Hepatocyte (in vitro differentiated cells): ENCODE measurements at regions not wholly inside any gene's neighbourhood (a gene's known extent, or its start where the extent isn't known, plus 50 kb on each side); places are given as distances from the start of the nearest gene placed in this dataset.

ENCODE experiments used
- DNase-seq: peaks from one replicate; pipeline ENCODE4 v3.0.0-alpha.2; 2016; ENCODE audit warnings: low spot score
- H2AFZ ChIP-seq: fragments of 200-600 bp; sonication (generic); 2 replicates; pipeline ENCODE4 v1.6.0; 2016; ENCODE audit warnings: antibody characterized with exemption, mild to moderate bottlenecking
- H3K27ac ChIP-seq: fragments of 200-600 bp; sonication (generic); 2 replicates; pipeline ENCODE4 v1.5.1; 2016; ENCODE audit warnings: mild to moderate bottlenecking
- H3K27me3 ChIP-seq: fragments of 200-600 bp; sonication (generic); 2 replicates; pipeline ENCODE4 v1.6.1; 2016
- H3K36me3 ChIP-seq: fragments of 200-600 bp; sonication (generic); replicated peaks from 2 replicates; pipeline ENCODE4 v1.5.1; 2016; ENCODE audit warnings: low read depth; ENCODE audit not compliant: insufficient read depth
- H3K4me1 ChIP-seq: fragments of 200-600 bp; sonication (generic); 2 replicates; pipeline ENCODE4 v1.5.1; 2016; ENCODE audit warnings: mild to moderate bottlenecking, moderate library complexity; ENCODE audit not compliant: insufficient read depth
- H3K4me2 ChIP-seq: fragments of 200-600 bp; sonication (generic); 2 replicates; pipeline ENCODE4 v1.6.0; 2016
- H3K4me3 ChIP-seq: fragments of 200-600 bp; sonication (generic); 2 replicates; pipeline ENCODE4 v1.5.1; 2016; ENCODE audit warnings: mild to moderate bottlenecking
- H3K79me2 ChIP-seq: fragments of 200-600 bp; sonication (generic); 2 replicates; pipeline ENCODE4 v1.6.0; 2017; ENCODE audit warnings: mild to moderate bottlenecking
- H3K9me2 ChIP-seq: fragments of 200-600 bp; sonication (generic); replicated peaks from 2 replicates; pipeline ENCODE4 v1.6.0; 2017; ENCODE audit warnings: mild to moderate bottlenecking; ENCODE audit not compliant: insufficient read depth
- H3K9me3 ChIP-seq: fragments of 200-600 bp; sonication (generic); 2 replicates; pipeline ENCODE4 v1.5.1; 2016; ENCODE audit warnings: low read depth, mild to moderate bottlenecking
- H4K20me1 ChIP-seq: fragments of 200-600 bp; sonication (generic); 2 replicates; pipeline ENCODE4 v1.6.0; 2016; ENCODE audit warnings: mild to moderate bottlenecking; ENCODE audit not compliant: insufficient read depth, poor library complexity, severe bottlenecking
- CTCF ChIP-seq: fragments of 200-600 bp; sonication (generic); IDR thresholded peaks from 2 replicates; pipeline ENCODE4 v1.5.1; 2016; ENCODE audit warnings: antibody characterized with exemption, mild to moderate bottlenecking; ENCODE audit not compliant: poor library complexity
- EZH2 ChIP-seq: fragments of 200-600 bp; sonication (generic); IDR thresholded peaks from 2 replicates; pipeline ENCODE4 v1.6.1; 2016; ENCODE audit warnings: antibody characterized with exemption, mild to moderate bottlenecking, borderline replicate concordance
- EZH2phosphoT487 ChIP-seq: fragments of 200-600 bp; sonication (generic); IDR thresholded peaks from one replicate; pipeline ENCODE4 v1.6.1; 2018; ENCODE audit warnings: antibody characterized with exemption, mild to moderate bottlenecking, low read depth, moderate library complexity; ENCODE audit not compliant: unreplicated experiment, severe bottlenecking
- WGBS: methylation state at CpG from one replicate; pipeline ENCODE4 v1.1.6; 2016; ENCODE audit warnings: low lambda C conversion rate; ENCODE audit errors: missing lambda C conversion rate; 5-methylcytosine and 5-hydroxymethylcytosine counted together

GRCh38 chr6:112745765-112746164 lies 398.6 kb downstream of the RFPL4B start:
- H3K4me3 ChIP-seq: no peak overlapping the region
- no peaks in the 10 kb centered on the region for H3K4me1 ChIP-seq
- 59% methylated on average over 1 of the region's 1 CpG for WGBS
- no peaks in the 10 kb centered on the region for H3K9me2 ChIP-seq
- H4K20me1 ChIP-seq: no peaks in the 10 kb centered on the region
- H3K27ac ChIP-seq: no peak overlapping the region
- TF ChIP-seq EZH2phosphoT487 (no peak), EZH2 (no peak), CTCF (no peak)
- no peak overlapping the region for H3K4me2 ChIP-seq
- no peaks in the 10 kb centered on the region for H3K27me3 ChIP-seq
- H3K9me3 ChIP-seq: no peaks in the 10 kb centered on the region
- DNase-seq: no peak
- H3K79me2 ChIP-seq: no peaks in the 10 kb centered on the region
- no peak overlapping the region for H2AFZ ChIP-seq
- no peaks in the 10 kb centered on the region for H3K36me3 ChIP-seq

- H2AFZ ChIP-seq: no peak overlapping the region
- no peaks in the 10 kb centered on the region for H3K9me2 ChIP-seq
Observed at GRCh38 chr6:112749673-112750072, 402.5 kb downstream of the RFPL4B start.

GRCh38 chr6:112752305-112752704 lies 405.2 kb downstream of the RFPL4B start:
- no peaks in the 10 kb centered on the region for H3K4me1 ChIP-seq
- H3K4me3 ChIP-seq: no peak overlapping the region
- H3K36me3 ChIP-seq: no peaks in the 10 kb centered on the region
- H3K27me3 ChIP-seq: no peaks in the 10 kb centered on the region
- H3K4me2 ChIP-seq: no peak overlapping the region
- H4K20me1 ChIP-seq: no peaks in the 10 kb centered on the region
- no peaks in the 10 kb centered on the region for H3K9me2 ChIP-seq
- DNase-seq: no peak
- no peaks in the 10 kb centered on the region for H3K9me3 ChIP-seq
- no peaks in the 10 kb centered on the region for H3K79me2 ChIP-seq
- WGBS: 93% methylated on average over 2 of the region's 2 CpGs
- H2AFZ ChIP-seq: no peak overlapping the region
- TF ChIP-seq EZH2 (no peak), CTCF (no peak), EZH2phosphoT487 (no peak)
- H3K27ac ChIP-seq: no peak overlapping the region

More at GRCh38 chr6:112749673-112750072, 402.5 kb downstream of the RFPL4B start:
- H3K79me2 ChIP-seq: no peaks in the 10 kb centered on the region
- no peak for DNase-seq
- H3K27me3 ChIP-seq: no peaks in the 10 kb centered on the region
- no peak overlapping the region for H3K27ac ChIP-seq
- no peaks in the 10 kb centered on the region for H3K9me3 ChIP-seq
- H3K4me3 ChIP-seq: no peak overlapping the region
- no peak overlapping the region for H3K4me2 ChIP-seq
- H4K20me1 ChIP-seq: no peaks in the 10 kb centered on the region
- WGBS: 77% methylated on average over 5 of the region's 5 CpGs
- H3K36me3 ChIP-seq: no peaks in the 10 kb centered on the region
- H3K4me1 ChIP-seq: no peaks in the 10 kb centered on the region
- TF ChIP-seq EZH2: no peak
- TF ChIP-seq EZH2phosphoT487: no peak
- no peak for TF ChIP-seq CTCF

DNA sequence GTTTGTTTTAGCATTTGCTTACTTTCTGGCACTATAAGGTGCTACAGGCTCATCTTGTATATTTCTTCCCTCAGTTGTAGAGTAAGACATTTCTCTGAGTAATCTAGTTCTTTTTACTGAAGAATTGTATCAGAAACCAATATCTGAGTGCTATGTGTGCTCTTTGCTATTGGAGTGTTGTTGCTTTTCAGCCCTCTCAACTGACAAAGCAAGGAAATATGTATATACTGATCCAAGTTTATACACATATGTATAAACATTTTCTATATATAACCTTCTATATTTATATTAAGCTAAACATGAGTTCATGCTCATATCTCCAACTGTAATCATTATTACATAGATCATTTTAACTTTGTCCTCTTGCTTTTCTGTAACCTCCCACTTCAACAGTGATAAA lies 405.7 kb downstream of the RFPL4B start:
- no peaks in the 10 kb centered on the region for H3K79me2 ChIP-seq
- no peak overlapping the region for H3K27ac ChIP-seq
- no peaks in the 10 kb centered on the region for H3K9me3 ChIP-seq
- no peaks in the 10 kb centered on the region for H3K36me3 ChIP-seq
- TF ChIP-seq EZH2phosphoT487 (no peak), CTCF (no peak), EZH2 (no peak)
- H3K4me1 ChIP-seq: no peaks in the 10 kb centered on the region
- no peak overlapping the region for H3K4me2 ChIP-seq
- no peaks in the 10 kb centered on the region for H3K27me3 ChIP-seq
- no peaks in the 10 kb centered on the region for H4K20me1 ChIP-seq
- no peak overlapping the region for H3K4me3 ChIP-seq
- no peak for DNase-seq
- H2AFZ ChIP-seq: no peak overlapping the region
- H3K9me2 ChIP-seq: no peaks in the 10 kb centered on the region
